ENCODE measurements at regions not wholly inside any gene's neighbourhood (a gene's known extent, or its start where the extent isn't known, plus 50 kb on each side); places are given as distances from the start of the nearest gene placed in this dataset.
"Not testable (repeated sequence)": the region's sequence is repeated elsewhere in the genome, so short reads cannot be mapped to it uniquely, and the experiment has no call there.

DNA sequence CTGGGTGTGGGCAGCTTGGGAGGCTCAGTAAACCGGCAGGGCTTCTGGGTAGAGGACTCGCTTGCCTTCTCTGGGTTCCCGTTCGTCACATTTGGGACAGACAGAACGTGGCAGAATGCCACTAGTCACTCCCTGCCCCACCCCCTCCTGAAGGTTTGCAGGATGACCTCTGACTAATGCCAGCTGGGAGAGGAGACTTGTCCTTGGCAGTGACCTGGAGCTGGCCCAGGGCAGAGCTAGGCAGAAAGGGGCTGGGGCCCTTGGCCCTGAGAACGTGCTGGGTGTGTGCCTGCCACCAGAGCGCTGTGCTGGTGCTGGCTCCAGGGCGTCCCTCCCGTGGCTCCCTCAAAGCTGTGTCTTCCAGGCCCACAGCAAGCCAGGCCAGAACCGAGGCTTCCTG, 197.8 kb upstream of the TP53TG3 start:
- TF ChIP-seq, protein P1, sequence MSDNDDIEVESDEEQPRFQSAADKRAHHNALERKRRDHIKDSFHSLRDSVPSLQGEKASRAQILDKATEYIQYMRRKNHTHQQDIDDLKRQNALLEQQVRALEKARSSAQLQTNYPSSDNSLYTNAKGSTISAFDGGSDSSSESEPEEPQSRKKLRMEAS (IDR thresholded peaks at IDR 0.05): not testable (repeated sequence)
- TF ChIP-seq POLR2AphosphoS5 (IDR thresholded peaks at IDR 0.05; ENCODE audit: low read depth, low read length): not testable (repeated sequence)

Measured in HCT116 (cell line).